22Rv1 (cell line): ENCODE measurements at regions not wholly inside any gene's neighbourhood (a gene's known extent, or its start where the extent isn't known, plus 50 kb on each side); places are given as distances from the start of the nearest gene placed in this dataset.

Source experiments
- CTCF ChIP-seq: fragments of 450-650 bp; IDR thresholded peaks from 2 replicates; pipeline ENCODE4 v1.5.1; 2017; ENCODE audit warnings: mild to moderate bottlenecking
- ZFX ChIP-seq: fragments of 450-650 bp; IDR thresholded peaks from 2 replicates; pipeline ENCODE4 v1.6.1; 2017; ENCODE audit warnings: antibody characterized with exemption, borderline replicate concordance

DNA sequence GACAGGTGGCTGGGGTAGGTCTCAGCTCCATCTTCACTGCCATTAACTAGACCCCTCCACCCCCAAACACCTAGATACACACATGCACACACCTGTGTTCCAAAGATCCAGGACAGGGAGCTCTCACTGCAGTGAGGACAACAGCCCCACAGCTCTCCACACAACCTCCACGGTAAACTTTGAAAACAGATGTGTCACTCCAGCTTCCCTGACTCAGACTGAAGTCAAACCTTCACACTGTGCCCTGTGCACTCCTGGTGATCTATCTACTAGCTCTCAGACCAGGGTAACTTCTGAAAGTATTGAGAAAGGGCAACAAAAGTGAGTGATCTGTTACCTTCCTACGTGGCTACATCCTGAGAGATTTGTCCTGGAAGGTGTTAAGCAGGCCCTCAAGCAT, 519.8 kb downstream of the XPNPEP1 start:
- TF ChIP-seq CTCF: no peak
- TF ChIP-seq ZFX: no peak
